Gastroesophageal sphincter (tissue), 4 donors: ENCODE measurements at regions not wholly inside any gene's neighbourhood (a gene's known extent, or its start where the extent isn't known, plus 50 kb on each side); places are given as distances from the start of the nearest gene placed in this dataset.

ENCODE experiments used
- ATAC-seq: fragments of 150-250 bp; one replicate; pipeline ENCODE4 v1.9.1; 2016; ENCODE audit warnings: mild to moderate bottlenecking, moderate library complexity
- H3K27ac ChIP-seq, 4 donors: fragments of 200-600 bp; sonication (generic) in 3 of 4; 1 replicate in 3 of 4; 2 replicates in 1 of 4; pipeline ENCODE4 v1.5.1; 2016 to 2019
- H3K27me3 ChIP-seq: fragments of 200-600 bp; sonication (generic); one replicate; pipeline ENCODE4 v1.5.1; 2019
- H3K36me3 ChIP-seq, 2 donors: fragments of 200-600 bp; sonication (generic); one replicate each; pipeline ENCODE4 v1.5.1; 2019; ENCODE audit warnings: control low read depth in 1 of 2
- H3K4me1 ChIP-seq, 3 donors: fragments of 200-600 bp; sonication (generic); 1 replicate in 2 of 3; 2 replicates in 1 of 3; pipeline ENCODE4 v1.5.1; 2016 to 2019; ENCODE audit warnings: control low read depth in 2 of 3
- H3K4me3 ChIP-seq, 2 donors: fragments of 200-600 bp; sonication (generic); one replicate each; pipeline ENCODE4 v1.5.1; 2019; ENCODE audit warnings: mild to moderate bottlenecking in 1 of 2, moderate library complexity in 1 of 2
- H3K9me3 ChIP-seq, 3 donors: fragments of 200-600 bp; sonication (generic); one replicate each; pipeline ENCODE4 v1.5.1; 2017 to 2019; ENCODE audit warnings: control low read depth in 2 of 3
- EP300 ChIP-seq: sonication (generic); formaldehyde crosslinking; IDR thresholded peaks from one replicate; pipeline ENCODE4 v1.6.1; 2017; ENCODE audit warnings: antibody characterized with exemption, mild to moderate bottlenecking
- POLR2A ChIP-seq, 2 donors: fragments of 450-650 bp; IDR thresholded peaks; one replicate each; pipeline ENCODE4 v1.6.1; 2017; ENCODE audit warnings: antibody characterized with exemption in 2 of 2, mild to moderate bottlenecking in 2 of 2, moderate library complexity in 1 of 2
- POLR2AphosphoS5 ChIP-seq: sonication (generic); formaldehyde crosslinking; IDR thresholded peaks from one replicate; pipeline ENCODE4 v1.6.1; 2017; ENCODE audit warnings: antibody characterized with exemption
- WGBS, 2 donors: methylation state at CpG; one replicate each; pipeline ENCODE4 v1.1.5; 2018; ENCODE audit warnings: low coverage in 1 of 2; 5-methylcytosine and 5-hydroxymethylcytosine counted together
- TF ChIP-seq, protein P1 (sequence below), 4 experiments: fragments of 200-600 bp in 2 of 4; fragments of 450-650 bp in 2 of 4; sonication (generic) in 1 of 4; IDR thresholded peaks; one replicate each; pipeline ENCODE4 v1.5.1; 2017 to 2019; ENCODE audit warnings: antibody characterized with exemption in 4 of 4, mild to moderate bottlenecking in 2 of 4, moderate library complexity in 2 of 4

DNA sequence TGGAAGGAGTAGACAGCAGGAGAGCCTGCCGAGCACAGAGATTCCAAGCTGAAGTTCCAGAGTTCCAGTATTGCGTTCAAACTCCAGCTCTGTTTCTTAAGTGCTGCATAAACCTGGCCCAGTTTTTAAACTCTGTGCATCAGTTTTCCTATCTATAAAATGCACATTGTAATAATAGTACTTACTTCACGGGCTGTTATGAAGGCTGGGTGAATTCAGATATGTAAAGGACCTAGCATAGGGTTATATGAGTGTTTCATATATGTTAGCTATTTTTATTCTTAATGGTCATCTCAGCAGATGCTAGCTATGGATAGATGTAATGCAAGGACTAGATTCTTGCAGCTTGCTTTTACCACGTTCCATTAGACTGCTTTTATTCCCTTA, 293.1 kb upstream of the SEMA3C start:
- H3K4me1 ChIP-seq, result no peaks in the 10 kb centered on the region
- H3K27me3 ChIP-seq, result no peaks in the 10 kb centered on the region
- no peaks in the 10 kb centered on the region for H3K9me3 ChIP-seq
- no peak for TF ChIP-seq EP300
- TF ChIP-seq, protein P1, sequence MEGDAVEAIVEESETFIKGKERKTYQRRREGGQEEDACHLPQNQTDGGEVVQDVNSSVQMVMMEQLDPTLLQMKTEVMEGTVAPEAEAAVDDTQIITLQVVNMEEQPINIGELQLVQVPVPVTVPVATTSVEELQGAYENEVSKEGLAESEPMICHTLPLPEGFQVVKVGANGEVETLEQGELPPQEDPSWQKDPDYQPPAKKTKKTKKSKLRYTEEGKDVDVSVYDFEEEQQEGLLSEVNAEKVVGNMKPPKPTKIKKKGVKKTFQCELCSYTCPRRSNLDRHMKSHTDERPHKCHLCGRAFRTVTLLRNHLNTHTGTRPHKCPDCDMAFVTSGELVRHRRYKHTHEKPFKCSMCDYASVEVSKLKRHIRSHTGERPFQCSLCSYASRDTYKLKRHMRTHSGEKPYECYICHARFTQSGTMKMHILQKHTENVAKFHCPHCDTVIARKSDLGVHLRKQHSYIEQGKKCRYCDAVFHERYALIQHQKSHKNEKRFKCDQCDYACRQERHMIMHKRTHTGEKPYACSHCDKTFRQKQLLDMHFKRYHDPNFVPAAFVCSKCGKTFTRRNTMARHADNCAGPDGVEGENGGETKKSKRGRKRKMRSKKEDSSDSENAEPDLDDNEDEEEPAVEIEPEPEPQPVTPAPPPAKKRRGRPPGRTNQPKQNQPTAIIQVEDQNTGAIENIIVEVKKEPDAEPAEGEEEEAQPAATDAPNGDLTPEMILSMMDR (IDR thresholded peaks at IDR 0.05), result no peak
- TF ChIP-seq POLR2A (IDR thresholded peaks at IDR 0.05), result no peak
- no peak for TF ChIP-seq POLR2AphosphoS5
- H3K27ac ChIP-seq, result no peak overlapping the region
- WGBS, 2 donors, result 47 to 59% methylated on average over 2 to 4 of the region's 4 CpGs
- no peak for ATAC-seq
- no peak overlapping the region for H3K4me3 ChIP-seq
- no peaks in the 10 kb centered on the region for H3K36me3 ChIP-seq

DNA sequence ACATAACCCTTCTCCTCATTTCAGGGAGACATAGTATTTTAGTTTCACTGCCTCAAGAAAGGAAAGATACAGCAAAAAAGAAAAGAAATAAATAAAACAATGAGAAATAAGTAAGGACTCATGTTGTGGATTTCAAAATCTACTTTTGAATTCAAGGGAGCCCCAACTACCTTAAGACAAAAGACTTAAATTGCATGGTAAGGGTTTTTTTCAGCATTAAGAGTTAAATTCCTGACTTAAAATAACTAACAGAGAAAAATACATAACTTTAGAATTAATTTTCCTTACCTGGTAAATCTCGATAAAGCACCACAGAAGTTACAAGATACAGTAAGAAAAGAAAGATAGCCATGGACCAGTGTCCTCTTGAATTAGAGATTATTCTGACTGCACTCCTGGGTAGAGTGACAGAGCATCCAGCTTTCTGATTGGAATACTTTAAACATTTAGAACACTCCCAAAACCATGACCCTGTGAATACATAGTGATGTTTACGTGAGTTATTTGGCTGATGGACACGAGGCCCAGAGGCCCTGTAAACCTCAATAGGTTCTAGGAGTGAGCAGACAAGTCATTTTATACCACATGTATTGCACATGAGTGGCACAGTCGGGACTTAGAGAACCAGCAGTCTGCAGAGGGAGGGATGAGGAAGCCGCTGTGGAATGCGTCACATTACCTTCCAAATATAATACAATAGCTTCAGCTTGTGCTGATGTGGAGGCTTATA, 292.5 kb upstream of the SEMA3C start:
- H3K36me3 ChIP-seq, result no peaks in the 10 kb centered on the region
- H3K27ac ChIP-seq, result no peak overlapping the region
- TF ChIP-seq POLR2AphosphoS5, result no peak
- no peak for TF ChIP-seq POLR2A (IDR thresholded peaks at IDR 0.05)
- TF ChIP-seq, protein P1 (IDR thresholded peaks at IDR 0.05), result no peak
- TF ChIP-seq EP300, result no peak
- H3K27me3 ChIP-seq, result no peaks in the 10 kb centered on the region
- H3K9me3 ChIP-seq, result no peaks in the 10 kb centered on the region
- WGBS, 2 donors, result 47 to 75% methylated on average over 2 to 6 of the region's 6 CpGs
- no peaks in the 10 kb centered on the region for H3K4me1 ChIP-seq
- H3K4me3 ChIP-seq, result no peak overlapping the region
- ATAC-seq, result no peak

DNA sequence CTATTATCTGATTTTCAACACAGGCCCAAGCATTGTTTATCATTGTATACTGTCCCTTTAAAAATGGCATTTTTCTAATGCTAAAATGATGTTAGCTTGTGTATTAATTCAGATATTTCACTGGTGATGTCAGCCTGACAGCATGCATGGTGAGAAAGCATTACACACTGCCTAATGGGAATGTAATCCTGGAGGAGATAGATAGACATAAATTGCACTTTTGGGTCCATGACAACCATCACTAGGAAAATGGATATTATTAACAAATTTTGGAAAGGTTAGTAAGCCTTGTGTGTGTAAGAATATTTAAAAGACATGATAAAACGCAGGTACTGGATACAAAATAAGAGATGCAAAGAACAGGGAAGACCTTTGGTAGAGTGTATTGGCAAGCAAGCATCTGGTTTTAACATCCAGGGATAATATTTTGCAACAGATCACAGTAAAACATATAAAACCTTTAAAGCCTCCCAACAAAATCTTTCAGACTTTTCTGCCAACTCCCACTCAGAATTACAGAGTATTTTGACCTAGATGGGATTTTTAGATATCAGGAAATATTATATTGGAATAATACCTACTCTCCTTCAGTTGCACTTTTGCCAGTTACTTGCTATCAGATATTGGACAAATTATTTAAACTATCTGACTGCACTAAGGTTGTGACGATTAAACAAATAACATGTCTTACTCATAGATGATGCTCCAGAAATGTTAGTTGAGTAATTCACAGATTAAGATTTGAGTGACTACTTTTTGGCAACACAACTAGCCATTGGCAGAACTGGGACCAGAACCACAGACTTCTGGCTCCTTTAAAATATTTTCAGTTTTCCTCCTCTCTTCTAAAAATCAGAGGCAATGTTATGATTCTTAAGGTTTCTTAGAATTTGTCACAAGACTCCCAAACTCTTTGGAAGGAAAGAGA, 291.6 kb upstream of the SEMA3C start:
- no peak overlapping the region for H3K27ac ChIP-seq
- H3K27me3 ChIP-seq, result no peaks in the 10 kb centered on the region
- H3K4me1 ChIP-seq, result no peaks in the 10 kb centered on the region
- no peak for TF ChIP-seq POLR2AphosphoS5
- TF ChIP-seq, protein P1 (IDR thresholded peaks at IDR 0.05), result no peak
- TF ChIP-seq POLR2A (IDR thresholded peaks at IDR 0.05), result no peak
- no peak for TF ChIP-seq EP300
- H3K4me3 ChIP-seq, result no peak overlapping the region
- H3K9me3 ChIP-seq, result no peaks in the 10 kb centered on the region
- H3K36me3 ChIP-seq, result no peaks in the 10 kb centered on the region
- 40 to 41% methylated on average over 2 of the region's 2 CpGs for WGBS, 2 donors
- ATAC-seq, result no peak

DNA sequence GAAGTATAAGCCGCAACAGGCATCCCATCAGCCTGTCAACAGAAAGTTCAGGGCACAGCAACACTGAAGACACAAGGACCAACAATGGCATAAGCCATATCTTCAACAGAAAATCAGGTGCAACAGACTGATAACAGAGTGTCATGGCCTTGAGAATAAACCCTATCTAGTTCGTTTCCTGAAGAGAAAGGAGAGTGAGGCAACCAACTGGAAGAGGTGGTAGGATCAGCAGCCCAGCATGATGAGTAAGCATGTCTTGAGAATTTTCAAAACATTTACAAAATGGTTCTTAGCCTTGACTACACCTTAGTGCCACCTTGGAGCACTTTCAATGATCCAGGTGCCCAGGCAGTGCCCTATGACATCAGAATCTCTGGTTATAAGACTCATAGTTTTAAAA, 290.2 kb upstream of the SEMA3C start:
- no peaks in the 10 kb centered on the region for H3K27me3 ChIP-seq
- TF ChIP-seq EP300 (no peak), POLR2AphosphoS5 (no peak), POLR2A (IDR thresholded peaks at IDR 0.05) (no peak)
- TF ChIP-seq, protein P1 (IDR thresholded peaks at IDR 0.05), result no peak
- H3K4me1 ChIP-seq, result no peaks in the 10 kb centered on the region
- H3K36me3 ChIP-seq, result no peaks in the 10 kb centered on the region
- H3K4me3 ChIP-seq, result no peak overlapping the region
- no peak for ATAC-seq
- 83 to 85% methylated on average over 2 of the region's 2 CpGs for WGBS, 2 donors
- no peak overlapping the region for H3K27ac ChIP-seq
- no peaks in the 10 kb centered on the region for H3K9me3 ChIP-seq
